ENCODE measurements at regions not wholly inside any gene's neighbourhood (a gene's known extent, or its start where the extent isn't known, plus 50 kb on each side); places are given as distances from the start of the nearest gene placed in this dataset.

- TF ChIP-seq POLR2A (IDR thresholded peaks at IDR 0.05) (no peak), CTCF (IDR thresholded peaks at IDR 0.05) (no peak)
Measured at GRCh38 chr6:156402628-156403027, 374.6 kb upstream of the ARID1B start.
